Esophagus muscularis mucosa (tissue), 4 donors: ENCODE measurements at regions not wholly inside any gene's neighbourhood (a gene's known extent, or its start where the extent isn't known, plus 50 kb on each side); places are given as distances from the start of the nearest gene placed in this dataset.

Source experiments
- DNase-seq: peaks from one replicate; pipeline ENCODE4 v3.0.0-alpha.2; 2017; ENCODE audit errors: extremely low spot score
- H3K27ac ChIP-seq, 4 donors: fragments of 200-600 bp; sonication (generic); replicated peaks in 1 of 4; 1 replicate in 3 of 4; 2 replicates in 1 of 4; pipeline ENCODE4 v1.5.1; 2016 to 2019; ENCODE audit warnings: mild to moderate bottlenecking in 1 of 4
- H3K27me3 ChIP-seq, 4 donors: fragments of 200-600 bp; sonication (generic); one replicate each; pipeline versions ENCODE4 v1.5.1 to v1.6.0; 2016 to 2019
- H3K36me3 ChIP-seq, 4 donors: fragments of 200-600 bp; sonication (generic); one replicate each; pipeline ENCODE4 v1.5.1; 2016 to 2019
- H3K4me1 ChIP-seq, 4 donors: fragments of 200-600 bp; sonication (generic); one replicate each; pipeline ENCODE4 v1.5.1; 2016 to 2019
- H3K4me3 ChIP-seq, 4 donors: fragments of 200-600 bp; sonication (generic); 1 replicate in 2 of 4; 2 replicates in 2 of 4; pipeline ENCODE4 v1.5.1; 2016 to 2019; ENCODE audit warnings: mild to moderate bottlenecking in 4 of 4, moderate library complexity in 1 of 4
- H3K9me3 ChIP-seq, 4 donors: fragments of 200-600 bp; sonication (generic); 1 replicate in 3 of 4; 2 replicates in 1 of 4; pipeline ENCODE4 v1.5.1; 2016 to 2019
- EP300 ChIP-seq: sonication (generic); formaldehyde crosslinking; IDR thresholded peaks from one replicate; pipeline ENCODE4 v1.6.1; 2017; ENCODE audit warnings: antibody characterized with exemption
- POLR2A ChIP-seq: fragments of 450-650 bp; IDR thresholded peaks from one replicate; pipeline ENCODE4 v1.6.1; 2017; ENCODE audit warnings: antibody characterized with exemption, moderate library complexity, mild to moderate bottlenecking, low read depth
- POLR2AphosphoS5 ChIP-seq, 2 donors: sonication (generic); formaldehyde crosslinking; IDR thresholded peaks; one replicate each; pipeline ENCODE4 v1.6.1; 2017; ENCODE audit warnings: antibody characterized with exemption in 2 of 2
- WGBS: methylation state at CpG from one replicate; pipeline ENCODE4 v1.1.5; 2018; 5-methylcytosine and 5-hydroxymethylcytosine counted together
- intact Hi-C: fragments of 100-400 bp; cut with DNase I; formaldehyde crosslinking; loops from one replicate; pipeline ENCODE4 v1.15.1; 2023
- TF ChIP-seq, protein P1 (sequence below), 3 experiments: fragments of 200-600 bp in 2 of 3; fragments of 450-650 bp in 1 of 3; sonication (generic) in 2 of 3; IDR thresholded peaks; one replicate each; pipeline ENCODE4 v1.5.1; 2017 to 2019; ENCODE audit warnings: antibody characterized with exemption in 3 of 3, mild to moderate bottlenecking in 2 of 3, moderate library complexity in 1 of 3

- TF ChIP-seq, protein P1, sequence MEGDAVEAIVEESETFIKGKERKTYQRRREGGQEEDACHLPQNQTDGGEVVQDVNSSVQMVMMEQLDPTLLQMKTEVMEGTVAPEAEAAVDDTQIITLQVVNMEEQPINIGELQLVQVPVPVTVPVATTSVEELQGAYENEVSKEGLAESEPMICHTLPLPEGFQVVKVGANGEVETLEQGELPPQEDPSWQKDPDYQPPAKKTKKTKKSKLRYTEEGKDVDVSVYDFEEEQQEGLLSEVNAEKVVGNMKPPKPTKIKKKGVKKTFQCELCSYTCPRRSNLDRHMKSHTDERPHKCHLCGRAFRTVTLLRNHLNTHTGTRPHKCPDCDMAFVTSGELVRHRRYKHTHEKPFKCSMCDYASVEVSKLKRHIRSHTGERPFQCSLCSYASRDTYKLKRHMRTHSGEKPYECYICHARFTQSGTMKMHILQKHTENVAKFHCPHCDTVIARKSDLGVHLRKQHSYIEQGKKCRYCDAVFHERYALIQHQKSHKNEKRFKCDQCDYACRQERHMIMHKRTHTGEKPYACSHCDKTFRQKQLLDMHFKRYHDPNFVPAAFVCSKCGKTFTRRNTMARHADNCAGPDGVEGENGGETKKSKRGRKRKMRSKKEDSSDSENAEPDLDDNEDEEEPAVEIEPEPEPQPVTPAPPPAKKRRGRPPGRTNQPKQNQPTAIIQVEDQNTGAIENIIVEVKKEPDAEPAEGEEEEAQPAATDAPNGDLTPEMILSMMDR (IDR thresholded peaks at IDR 0.05) = no peak
- TF ChIP-seq POLR2AphosphoS5 (IDR thresholded peaks at IDR 0.05) = no peak
- TF ChIP-seq EP300 = no peak
- no peak for TF ChIP-seq POLR2A
- Histone ChIP-seq H3K4me1 (peaks cover 0 to 11% (median 9%) of the 10 kb centered on the region in 4 donors), H3K27me3 (peaks cover 0 to 13% (median 0%) of the 10 kb centered on the region in 4 donors), H3K9me3 (no peaks in the 10 kb centered on the region), H3K4me3 (no peak overlapping the region), H3K27ac (no peak overlapping the region), H3K36me3 (no peaks in the 10 kb centered on the region)
- intact Hi-C loops = no loop called here
- DNase-seq = no peak
- 96% methylated on average over 2 of the region's 2 CpGs for WGBS
Measured at GRCh38 chr9:33714989-33715388, 80.4 kb upstream of the PRSS3 start.

GRCh38 chr9:33718987-33719386, 76.4 kb upstream of the PRSS3 start:
- intact Hi-C loops = no loop called here
- Histone ChIP-seq H3K27ac (no peak overlapping the region), H3K9me3 (no peaks in the 10 kb centered on the region), H3K4me1 (peaks cover 0 to 16% (median 15%) of the 10 kb centered on the region in 4 donors), H3K36me3 (no peaks in the 10 kb centered on the region), H3K4me3 (no peak overlapping the region), H3K27me3 (peaks cover 0 to 17% (median 0%) of the 10 kb centered on the region in 4 donors)
- no peak for TF ChIP-seq POLR2AphosphoS5 (IDR thresholded peaks at IDR 0.05)
- TF ChIP-seq POLR2A = no peak
- no peak for TF ChIP-seq EP300
- 76% methylated on average over 7 of the region's 7 CpGs for WGBS
- no peak for DNase-seq

GRCh38 chr9:33719581-33720374, 75.6 kb upstream of the PRSS3 start:
- WGBS = 75% methylated on average over 18 of the region's 19 CpGs
- peaks cover 0 to 16% (median 15%) of the 10 kb centered on the region in 4 donors for H3K4me1 ChIP-seq

GRCh38 chr9:33721674-33722358, 73.5 kb upstream of the PRSS3 start:
- H3K4me3 ChIP-seq = no peak overlapping the region
- H3K9me3 ChIP-seq = peaks cover 0 to 11% (median 1%) of the 10 kb centered on the region in 4 donors
- 28% methylated on average over 29 of the region's 32 CpGs for WGBS
- peak; percentile 95 for DNase-seq
- peak in 1 of 2 donors; percentile 62 for TF ChIP-seq POLR2AphosphoS5 (IDR thresholded peaks at IDR 0.05)
- no peak for TF ChIP-seq POLR2A
- TF ChIP-seq, protein P1 (IDR thresholded peaks at IDR 0.05) = peak; percentile 100
- no peaks in the 10 kb centered on the region for H3K36me3 ChIP-seq
- H3K27me3 ChIP-seq = peaks cover 0 to 12% (median 0%) of the 10 kb centered on the region in 4 donors
- H3K4me1 ChIP-seq = peaks cover 0 to 16% (median 15%) of the 10 kb centered on the region in 4 donors
- intact Hi-C loops = loop anchor here (1.0 kb wide), 1 partner anchor 98 kb away; no protein-coding TSS in a partner anchor
- H3K27ac ChIP-seq = no peak overlapping the region

More at GRCh38 chr9:33719581-33720374, 75.6 kb upstream of the PRSS3 start:
- intact Hi-C loops = no loop called here
- Histone ChIP-seq H3K4me3 (no peak overlapping the region), H3K9me3 (peaks cover 0 to 4% (median 0%) of the 10 kb centered on the region in 4 donors), H3K27ac (no peak overlapping the region), H3K36me3 (no peaks in the 10 kb centered on the region), H3K27me3 (peaks cover 0 to 17% (median 0%) of the 10 kb centered on the region in 4 donors)
- TF ChIP-seq POLR2AphosphoS5 (IDR thresholded peaks at IDR 0.05) (no peak), EP300 (no peak), POLR2A (no peak)
- TF ChIP-seq, protein P1 (IDR thresholded peaks at IDR 0.05) = peak; percentile 20 to 49 (median 24)
- DNase-seq = no peak

- H3K9me3 ChIP-seq = peaks cover 0 to 13% (median 2%) of the 10 kb centered on the region in 4 donors
- H3K4me3 ChIP-seq = no peak overlapping the region
- peaks cover 0 to 16% (median 15%) of the 10 kb centered on the region in 4 donors for H3K4me1 ChIP-seq
- intact Hi-C loops = loop anchor here (1.0 kb wide), 1 partner anchor 98 kb away; no protein-coding TSS in a partner anchor
- peaks cover 0 to 12% (median 0%) of the 10 kb centered on the region in 4 donors for H3K27me3 ChIP-seq
- no peaks in the 10 kb centered on the region for H3K36me3 ChIP-seq
- WGBS = 51% methylated on average over 5 of the region's 5 CpGs
- no peak overlapping the region for H3K27ac ChIP-seq
- DNase-seq = no peak
- TF ChIP-seq POLR2A (no peak), EP300 (no peak)
- TF ChIP-seq, protein P1 (IDR thresholded peaks at IDR 0.05) = peak in 1 of 3 experiments; percentile 16
Measured at GRCh38 chr9:33722359-33722675, 73.0 kb upstream of the PRSS3 start.
